GM23338 (cell line): ENCODE measurements at regions not wholly inside any gene's neighbourhood (a gene's known extent, or its start where the extent isn't known, plus 50 kb on each side); places are given as distances from the start of the nearest gene placed in this dataset.

Source experiments
- ATAC-seq: fragments of 200-7000 bp; cut with Tn5 transposase; 3 replicates; pipeline ENCODE4 v1.9.1; 2020
- DNase-seq: peaks from one replicate; pipeline ENCODE4 v3.0.0-alpha.2; 2015; ENCODE audit warnings: low spot score
- H2AFZ ChIP-seq: fragments of 200-600 bp; sonication (generic); 2 replicates; pipeline ENCODE4 v1.8.0; 2016; ENCODE audit warnings: antibody characterized with exemption, mild to moderate bottlenecking, moderate library complexity
- H3F3A ChIP-seq: fragments of 200-600 bp; sonication (generic); replicated peaks from 2 replicates; pipeline ENCODE4 v1.8.0; 2017; ENCODE audit warnings: antibody characterized with exemption, mixed run types, low read depth
- H3K27ac ChIP-seq: fragments of 200-600 bp; sonication (generic); 2 replicates; pipeline ENCODE4 v1.6.1; 2016; ENCODE audit warnings: low read depth
- H3K27me3 ChIP-seq: fragments of 200-600 bp; sonication (generic); 2 replicates; pipeline ENCODE4 v1.8.0; 2016; ENCODE audit warnings: mild to moderate bottlenecking, mixed run types, moderate library complexity; ENCODE audit not compliant: insufficient read depth
- H3K36me3 ChIP-seq: fragments of 200-600 bp; sonication (generic); 2 replicates; pipeline ENCODE4 v1.8.0; 2016; ENCODE audit warnings: mild to moderate bottlenecking; ENCODE audit not compliant: insufficient read depth
- H3K4me1 ChIP-seq: fragments of 200-600 bp; sonication (generic); 2 replicates; pipeline ENCODE4 v1.8.0; 2016; ENCODE audit warnings: mild to moderate bottlenecking, moderate library complexity; ENCODE audit not compliant: insufficient read depth
- H3K4me2 ChIP-seq: fragments of 200-600 bp; sonication (generic); 2 replicates; pipeline ENCODE4 v1.7.1; 2017; ENCODE audit warnings: mixed run types
- H3K4me3 ChIP-seq: fragments of 200-600 bp; sonication (generic); 2 replicates; pipeline ENCODE4 v1.6.1; 2016; ENCODE audit warnings: mixed run types
- H3K79me2 ChIP-seq: fragments of 200-600 bp; sonication (generic); replicated peaks from 2 replicates; pipeline ENCODE4 v1.8.0; 2017; ENCODE audit warnings: mild to moderate bottlenecking; ENCODE audit not compliant: insufficient read depth
- H3K9me2 ChIP-seq: fragments of 200-600 bp; sonication (generic); 2 replicates; pipeline ENCODE4 v1.8.0; 2017; ENCODE audit not compliant: insufficient read depth
- H4K20me1 ChIP-seq: fragments of 200-600 bp; sonication (generic); replicated peaks from 2 replicates; pipeline ENCODE4 v1.8.0; 2017; ENCODE audit warnings: mild to moderate bottlenecking; ENCODE audit not compliant: insufficient read depth
- H3K27ac Mint-ChIP-seq: 2 replicates; pipeline ENCODE4 v1.8.0; 2020; ENCODE audit warnings: inconsistent platforms, mild to moderate bottlenecking, moderate library complexity, mixed read lengths
- H3K27me3 Mint-ChIP-seq: 3 replicates; pipeline ENCODE4 v1.8.0; 2022; ENCODE audit warnings: low read depth, mild to moderate bottlenecking, moderate library complexity, mixed read lengths, inconsistent platforms; ENCODE audit not compliant: insufficient read depth, poor library complexity
- H3K36me3 Mint-ChIP-seq: 3 replicates; pipeline ENCODE4 v1.8.0; 2021; ENCODE audit warnings: low read depth, mild to moderate bottlenecking, inconsistent platforms, moderate library complexity, mixed read lengths
- H3K4me1 Mint-ChIP-seq: 3 replicates; pipeline ENCODE4 v1.8.0; 2020; ENCODE audit warnings: mild to moderate bottlenecking, inconsistent platforms, mixed read lengths
- H3K4me3 Mint-ChIP-seq: 3 replicates; pipeline ENCODE4 v1.8.0; 2021; ENCODE audit warnings: moderate library complexity, mild to moderate bottlenecking, inconsistent platforms, mixed read lengths
- H3K9me3 Mint-ChIP-seq: 3 replicates; pipeline ENCODE4 v1.8.0; 2020; ENCODE audit warnings: moderate library complexity, mild to moderate bottlenecking, inconsistent platforms, mixed read lengths
- CREB1 ChIP-seq: fragments of 250-450 bp; sonication (Bioruptor Pico); IDR thresholded peaks from 2 replicates; pipeline ENCODE4 v1.5.0; 2020; ENCODE audit warnings: low read depth, mild to moderate bottlenecking, moderate library complexity
- EZH2 ChIP-seq: fragments of 200-600 bp; sonication (generic); IDR thresholded peaks from one replicate; pipeline ENCODE4 v1.8.0; 2017; ENCODE audit warnings: antibody characterized with exemption, mild to moderate bottlenecking, low read depth; ENCODE audit not compliant: unreplicated experiment
- EZH2phosphoT487 ChIP-seq: fragments of 200-600 bp; sonication (generic); IDR thresholded peaks from one replicate; pipeline ENCODE4 v1.8.1; 2018; ENCODE audit warnings: antibody characterized with exemption; ENCODE audit not compliant: unreplicated experiment
- JUNB ChIP-seq: IDR thresholded peaks from one replicate; pipeline ENCODE4 v1.6.1; 2016; ENCODE audit warnings: antibody characterized with exemption; ENCODE audit not compliant: unreplicated experiment
- NANOG ChIP-seq: IDR thresholded peaks from 2 replicates; pipeline ENCODE4 v1.6.1; 2016; ENCODE audit warnings: antibody characterized with exemption, borderline replicate concordance
- POLR2AphosphoS5 ChIP-seq: IDR thresholded peaks from 2 replicates; pipeline ENCODE4 v1.6.1; 2016; ENCODE audit warnings: antibody characterized with exemption, low read depth
- STAT1 ChIP-seq: IDR thresholded peaks from one replicate; pipeline ENCODE4 v1.6.1; 2016; ENCODE audit warnings: antibody characterized with exemption; ENCODE audit not compliant: unreplicated experiment
- ZNF114 ChIP-seq: fragments of 250-450 bp; sonication (Bioruptor Pico); IDR thresholded peaks from 2 replicates; pipeline ENCODE4 v1.5.0; 2020; ENCODE audit warnings: mild to moderate bottlenecking, moderate library complexity
- ZNF331 ChIP-seq: fragments of 250-450 bp; sonication (Bioruptor Pico); IDR thresholded peaks from 2 replicates; pipeline ENCODE4 v1.5.0; 2020; ENCODE audit warnings: low read depth, mild to moderate bottlenecking, moderate library complexity
- TF ChIP-seq, protein P1 (sequence below): fragments of 250-450 bp; sonication (Bioruptor Pico); IDR thresholded peaks from 2 replicates; pipeline ENCODE4 v1.5.0; 2020; ENCODE audit warnings: mild to moderate bottlenecking, moderate library complexity
- TF ChIP-seq, protein P2 (sequence below): IDR thresholded peaks from 2 replicates; pipeline ENCODE4 v1.6.1; 2016; ENCODE audit warnings: antibody characterized with exemption
- TF ChIP-seq, protein P3 (sequence below), 2 experiments: fragments of 200-600 bp in 1 of 2; sonication (generic) in 1 of 2; conservative IDR thresholded peaks; 2 replicates each; pipeline versions ENCODE4 v1.5.1 to v1.6.1; 2016 to 2017; ENCODE audit warnings: antibody characterized with exemption in 2 of 2, low read depth in 2 of 2, mild to moderate bottlenecking in 2 of 2, moderate library complexity in 1 of 2
- TF ChIP-seq, protein P4 (sequence below): IDR thresholded peaks from one replicate; pipeline ENCODE4 v1.6.1; 2018; ENCODE audit warnings: antibody characterized with exemption; ENCODE audit not compliant: unreplicated experiment

DNA sequence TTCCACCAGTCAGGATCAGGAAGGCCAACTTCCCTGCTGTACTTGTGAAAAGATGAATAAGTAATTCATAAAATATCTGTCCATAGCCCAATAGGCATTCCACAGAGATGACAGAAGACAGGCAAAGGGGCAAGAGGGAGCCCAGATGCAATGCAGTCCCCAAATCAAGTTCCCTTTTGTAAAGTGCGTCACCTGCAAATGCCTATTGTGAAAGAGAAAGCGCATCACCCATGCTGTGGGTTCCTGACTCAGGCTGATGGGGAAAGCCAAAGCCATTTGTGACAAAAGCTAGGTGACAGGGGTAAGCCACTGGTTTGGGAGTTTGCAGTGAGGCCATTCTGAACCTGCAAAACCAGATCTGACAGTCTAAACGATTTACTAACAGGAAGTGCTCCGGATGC is 157.5 kb upstream of the ZNF536 start (continued):
- TF ChIP-seq, protein P1, sequence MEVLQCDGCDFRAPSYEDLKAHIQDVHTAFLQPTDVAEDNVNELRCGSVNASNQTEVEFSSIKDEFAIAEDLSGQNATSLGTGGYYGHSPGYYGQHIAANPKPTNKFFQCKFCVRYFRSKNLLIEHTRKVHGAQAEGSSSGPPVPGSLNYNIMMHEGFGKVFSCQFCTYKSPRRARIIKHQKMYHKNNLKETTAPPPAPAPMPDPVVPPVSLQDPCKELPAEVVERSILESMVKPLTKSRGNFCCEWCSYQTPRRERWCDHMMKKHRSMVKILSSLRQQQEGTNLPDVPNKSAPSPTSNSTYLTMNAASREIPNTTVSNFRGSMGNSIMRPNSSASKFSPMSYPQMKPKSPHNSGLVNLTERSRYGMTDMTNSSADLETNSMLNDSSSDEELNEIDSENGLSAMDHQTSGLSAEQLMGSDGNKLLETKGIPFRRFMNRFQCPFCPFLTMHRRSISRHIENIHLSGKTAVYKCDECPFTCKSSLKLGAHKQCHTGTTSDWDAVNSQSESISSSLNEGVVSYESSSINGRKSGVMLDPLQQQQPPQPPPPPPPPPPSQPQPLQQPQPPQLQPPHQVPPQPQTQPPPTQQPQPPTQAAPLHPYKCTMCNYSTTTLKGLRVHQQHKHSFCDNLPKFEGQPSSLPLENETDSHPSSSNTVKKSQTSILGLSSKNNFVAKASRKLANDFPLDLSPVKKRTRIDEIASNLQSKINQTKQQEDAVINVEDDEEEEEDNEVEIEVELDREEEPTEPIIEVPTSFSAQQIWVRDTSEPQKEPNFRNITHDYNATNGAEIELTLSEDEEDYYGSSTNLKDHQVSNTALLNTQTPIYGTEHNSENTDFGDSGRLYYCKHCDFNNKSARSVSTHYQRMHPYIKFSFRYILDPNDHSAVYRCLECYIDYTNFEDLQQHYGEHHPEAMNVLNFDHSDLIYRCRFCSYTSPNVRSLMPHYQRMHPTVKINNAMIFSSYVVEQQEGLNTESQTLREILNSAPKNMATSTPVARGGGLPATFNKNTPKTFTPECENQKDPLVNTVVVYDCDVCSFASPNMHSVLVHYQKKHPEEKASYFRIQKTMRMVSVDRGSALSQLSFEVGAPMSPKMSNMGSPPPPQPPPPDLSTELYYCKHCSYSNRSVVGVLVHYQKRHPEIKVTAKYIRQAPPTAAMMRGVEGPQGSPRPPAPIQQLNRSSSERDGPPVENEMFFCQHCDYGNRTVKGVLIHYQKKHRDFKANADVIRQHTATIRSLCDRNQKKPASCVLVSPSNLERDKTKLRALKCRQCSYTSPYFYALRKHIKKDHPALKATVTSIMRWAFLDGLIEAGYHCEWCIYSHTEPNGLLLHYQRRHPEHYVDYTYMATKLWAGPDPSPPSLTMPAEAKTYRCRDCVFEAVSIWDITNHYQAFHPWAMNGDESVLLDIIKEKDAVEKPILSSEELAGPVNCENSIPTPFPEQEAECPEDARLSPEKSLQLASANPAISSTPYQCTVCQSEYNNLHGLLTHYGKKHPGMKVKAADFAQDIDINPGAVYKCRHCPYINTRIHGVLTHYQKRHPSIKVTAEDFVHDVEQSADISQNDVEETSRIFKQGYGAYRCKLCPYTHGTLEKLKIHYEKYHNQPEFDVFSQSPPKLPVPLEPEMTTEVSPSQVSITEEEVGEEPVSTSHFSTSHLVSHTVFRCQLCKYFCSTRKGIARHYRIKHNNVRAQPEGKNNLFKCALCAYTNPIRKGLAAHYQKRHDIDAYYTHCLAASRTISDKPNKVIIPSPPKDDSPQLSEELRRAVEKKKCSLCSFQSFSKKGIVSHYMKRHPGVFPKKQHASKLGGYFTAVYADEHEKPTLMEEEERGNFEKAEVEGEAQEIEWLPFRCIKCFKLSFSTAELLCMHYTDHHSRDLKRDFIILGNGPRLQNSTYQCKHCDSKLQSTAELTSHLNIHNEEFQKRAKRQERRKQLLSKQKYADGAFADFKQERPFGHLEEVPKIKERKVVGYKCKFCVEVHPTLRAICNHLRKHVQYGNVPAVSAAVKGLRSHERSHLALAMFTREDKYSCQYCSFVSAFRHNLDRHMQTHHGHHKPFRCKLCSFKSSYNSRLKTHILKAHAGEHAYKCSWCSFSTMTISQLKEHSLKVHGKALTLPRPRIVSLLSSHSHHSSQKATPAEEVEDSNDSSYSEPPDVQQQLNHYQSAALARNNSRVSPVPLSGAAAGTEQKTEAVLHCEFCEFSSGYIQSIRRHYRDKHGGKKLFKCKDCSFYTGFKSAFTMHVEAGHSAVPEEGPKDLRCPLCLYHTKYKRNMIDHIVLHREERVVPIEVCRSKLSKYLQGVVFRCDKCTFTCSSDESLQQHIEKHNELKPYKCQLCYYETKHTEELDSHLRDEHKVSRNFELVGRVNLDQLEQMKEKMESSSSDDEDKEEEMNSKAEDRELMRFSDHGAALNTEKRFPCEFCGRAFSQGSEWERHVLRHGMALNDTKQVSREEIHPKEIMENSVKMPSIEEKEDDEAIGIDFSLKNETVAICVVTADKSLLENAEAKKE (CRISPR knock-in tag), result no peak
- TF ChIP-seq, protein P2, sequence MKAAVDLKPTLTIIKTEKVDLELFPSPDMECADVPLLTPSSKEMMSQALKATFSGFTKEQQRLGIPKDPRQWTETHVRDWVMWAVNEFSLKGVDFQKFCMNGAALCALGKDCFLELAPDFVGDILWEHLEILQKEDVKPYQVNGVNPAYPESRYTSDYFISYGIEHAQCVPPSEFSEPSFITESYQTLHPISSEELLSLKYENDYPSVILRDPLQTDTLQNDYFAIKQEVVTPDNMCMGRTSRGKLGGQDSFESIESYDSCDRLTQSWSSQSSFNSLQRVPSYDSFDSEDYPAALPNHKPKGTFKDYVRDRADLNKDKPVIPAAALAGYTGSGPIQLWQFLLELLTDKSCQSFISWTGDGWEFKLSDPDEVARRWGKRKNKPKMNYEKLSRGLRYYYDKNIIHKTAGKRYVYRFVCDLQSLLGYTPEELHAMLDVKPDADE, result no peak
- TF ChIP-seq NANOG (no peak), ZNF114 (no peak), POLR2AphosphoS5 (no peak), STAT1 (no peak)

DNA sequence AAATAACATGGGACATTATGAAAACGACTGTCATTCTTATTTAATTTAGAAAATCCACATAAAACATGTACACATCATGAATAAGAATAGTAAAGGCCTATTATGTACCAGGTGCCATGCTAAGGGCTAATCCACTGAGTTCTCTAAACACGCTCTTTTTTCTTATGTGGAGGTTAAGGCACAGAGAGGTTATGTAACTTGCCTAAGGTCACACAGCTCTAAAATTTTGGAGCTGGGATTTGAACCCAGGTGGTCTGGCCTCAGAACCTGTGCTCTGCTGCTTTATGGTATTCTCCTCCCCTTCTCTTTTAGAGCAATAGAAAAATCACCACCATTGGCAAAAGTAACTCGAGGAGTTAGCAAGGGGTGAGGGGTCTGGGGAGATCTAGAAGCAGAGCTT is 156.9 kb upstream of the ZNF536 start:
- TF ChIP-seq, protein P3, sequence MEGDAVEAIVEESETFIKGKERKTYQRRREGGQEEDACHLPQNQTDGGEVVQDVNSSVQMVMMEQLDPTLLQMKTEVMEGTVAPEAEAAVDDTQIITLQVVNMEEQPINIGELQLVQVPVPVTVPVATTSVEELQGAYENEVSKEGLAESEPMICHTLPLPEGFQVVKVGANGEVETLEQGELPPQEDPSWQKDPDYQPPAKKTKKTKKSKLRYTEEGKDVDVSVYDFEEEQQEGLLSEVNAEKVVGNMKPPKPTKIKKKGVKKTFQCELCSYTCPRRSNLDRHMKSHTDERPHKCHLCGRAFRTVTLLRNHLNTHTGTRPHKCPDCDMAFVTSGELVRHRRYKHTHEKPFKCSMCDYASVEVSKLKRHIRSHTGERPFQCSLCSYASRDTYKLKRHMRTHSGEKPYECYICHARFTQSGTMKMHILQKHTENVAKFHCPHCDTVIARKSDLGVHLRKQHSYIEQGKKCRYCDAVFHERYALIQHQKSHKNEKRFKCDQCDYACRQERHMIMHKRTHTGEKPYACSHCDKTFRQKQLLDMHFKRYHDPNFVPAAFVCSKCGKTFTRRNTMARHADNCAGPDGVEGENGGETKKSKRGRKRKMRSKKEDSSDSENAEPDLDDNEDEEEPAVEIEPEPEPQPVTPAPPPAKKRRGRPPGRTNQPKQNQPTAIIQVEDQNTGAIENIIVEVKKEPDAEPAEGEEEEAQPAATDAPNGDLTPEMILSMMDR (conservative IDR thresholded peaks at IDR 0.05; ENCODE audit: low read depth in 2 of 2), result no peak
- TF ChIP-seq POLR2AphosphoS5 (no peak), STAT1 (no peak), EZH2 (no peak), CREB1 (CRISPR knock-in tag) (no peak), ZNF331 (CRISPR knock-in tag) (no peak), JUNB (no peak), EZH2phosphoT487 (no peak), ZNF114 (no peak)
- TF ChIP-seq, protein P4, sequence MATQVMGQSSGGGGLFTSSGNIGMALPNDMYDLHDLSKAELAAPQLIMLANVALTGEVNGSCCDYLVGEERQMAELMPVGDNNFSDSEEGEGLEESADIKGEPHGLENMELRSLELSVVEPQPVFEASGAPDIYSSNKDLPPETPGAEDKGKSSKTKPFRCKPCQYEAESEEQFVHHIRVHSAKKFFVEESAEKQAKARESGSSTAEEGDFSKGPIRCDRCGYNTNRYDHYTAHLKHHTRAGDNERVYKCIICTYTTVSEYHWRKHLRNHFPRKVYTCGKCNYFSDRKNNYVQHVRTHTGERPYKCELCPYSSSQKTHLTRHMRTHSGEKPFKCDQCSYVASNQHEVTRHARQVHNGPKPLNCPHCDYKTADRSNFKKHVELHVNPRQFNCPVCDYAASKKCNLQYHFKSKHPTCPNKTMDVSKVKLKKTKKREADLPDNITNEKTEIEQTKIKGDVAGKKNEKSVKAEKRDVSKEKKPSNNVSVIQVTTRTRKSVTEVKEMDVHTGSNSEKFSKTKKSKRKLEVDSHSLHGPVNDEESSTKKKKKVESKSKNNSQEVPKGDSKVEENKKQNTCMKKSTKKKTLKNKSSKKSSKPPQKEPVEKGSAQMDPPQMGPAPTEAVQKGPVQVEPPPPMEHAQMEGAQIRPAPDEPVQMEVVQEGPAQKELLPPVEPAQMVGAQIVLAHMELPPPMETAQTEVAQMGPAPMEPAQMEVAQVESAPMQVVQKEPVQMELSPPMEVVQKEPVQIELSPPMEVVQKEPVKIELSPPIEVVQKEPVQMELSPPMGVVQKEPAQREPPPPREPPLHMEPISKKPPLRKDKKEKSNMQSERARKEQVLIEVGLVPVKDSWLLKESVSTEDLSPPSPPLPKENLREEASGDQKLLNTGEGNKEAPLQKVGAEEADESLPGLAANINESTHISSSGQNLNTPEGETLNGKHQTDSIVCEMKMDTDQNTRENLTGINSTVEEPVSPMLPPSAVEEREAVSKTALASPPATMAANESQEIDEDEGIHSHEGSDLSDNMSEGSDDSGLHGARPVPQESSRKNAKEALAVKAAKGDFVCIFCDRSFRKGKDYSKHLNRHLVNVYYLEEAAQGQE, result no peak
- Histone ChIP-seq H3K9me2 (no peaks in the 10 kb centered on the region), H3K27me3 (no peaks in the 10 kb centered on the region), H4K20me1 (no peaks in the 10 kb centered on the region), H3K27ac (no peak overlapping the region), H3F3A (no peaks in the 10 kb centered on the region), H3K4me3 (no peak overlapping the region), H2AFZ (no peak overlapping the region), H3K36me3 (no peaks in the 10 kb centered on the region), H3K79me2 (no peaks in the 10 kb centered on the region), H3K4me1 (no peaks in the 10 kb centered on the region), H3K4me2 (no peak overlapping the region)
- no peaks in the 10 kb centered on the region for H3K9me3 Mint-ChIP-seq
- H3K4me1 Mint-ChIP-seq, result peaks cover 7% of the 10 kb centered on the region; the same call in 2 of the 3 replicates
- peaks cover 4% of the 10 kb centered on the region for H3K27me3 Mint-ChIP-seq
- no peak for ATAC-seq
- no peaks in the 10 kb centered on the region for H3K36me3 Mint-ChIP-seq
- no peak for DNase-seq
- no peak overlapping the region for H3K4me3 Mint-ChIP-seq
- H3K27ac Mint-ChIP-seq, result no peak overlapping the region
